Right renal cortex interstitium (tissue), 3 donors: ENCODE measurements at regions not wholly inside any gene's neighbourhood (a gene's known extent, or its start where the extent isn't known, plus 50 kb on each side); places are given as distances from the start of the nearest gene placed in this dataset.

Source experiments
- DNase-seq, 3 donors: peaks; one replicate each; pipeline ENCODE4 v3.0.0-alpha.2; 2013; ENCODE audit warnings: low read depth in 3 of 3, low spot score in 2 of 3

DNA sequence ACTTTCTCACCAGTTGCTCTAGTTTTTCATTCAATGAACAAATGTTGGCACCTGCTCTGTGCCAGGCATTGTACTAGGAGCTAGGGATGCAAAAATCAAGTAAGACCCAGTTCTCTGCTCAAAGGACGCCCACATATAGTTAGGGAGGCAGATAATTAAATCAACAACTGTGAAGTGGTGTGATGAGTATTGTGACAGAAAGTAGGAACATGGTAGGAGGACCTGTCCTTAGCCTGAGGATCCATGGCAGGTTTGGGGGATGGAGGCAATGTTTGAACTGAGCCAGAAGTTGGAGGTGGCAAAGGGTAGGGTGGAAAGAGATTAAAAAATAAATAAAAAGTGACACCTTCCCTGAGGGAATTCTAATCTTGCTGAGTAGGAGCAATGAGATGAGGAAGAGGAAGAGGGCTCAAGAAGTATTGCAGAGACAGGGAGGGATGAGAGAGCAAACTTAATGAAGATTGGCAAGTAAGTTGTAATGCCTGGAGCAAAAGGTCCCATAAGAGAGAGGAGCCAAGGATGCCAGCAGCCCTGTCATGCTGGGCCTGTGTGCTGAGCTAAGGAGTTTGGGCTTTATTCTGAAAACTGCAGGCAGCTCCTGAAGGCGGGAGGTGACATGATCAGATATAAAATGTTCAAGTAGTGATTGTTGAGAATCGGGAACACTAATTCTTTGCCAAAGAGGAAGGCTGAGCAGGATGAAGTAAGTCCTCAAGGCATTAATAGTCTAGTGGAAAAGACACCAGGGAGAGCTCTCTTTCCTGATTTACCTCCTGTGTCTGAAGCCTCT is 184.3 kb upstream of the PPP2R3A start:
- DNase-seq: no peak

DNA sequence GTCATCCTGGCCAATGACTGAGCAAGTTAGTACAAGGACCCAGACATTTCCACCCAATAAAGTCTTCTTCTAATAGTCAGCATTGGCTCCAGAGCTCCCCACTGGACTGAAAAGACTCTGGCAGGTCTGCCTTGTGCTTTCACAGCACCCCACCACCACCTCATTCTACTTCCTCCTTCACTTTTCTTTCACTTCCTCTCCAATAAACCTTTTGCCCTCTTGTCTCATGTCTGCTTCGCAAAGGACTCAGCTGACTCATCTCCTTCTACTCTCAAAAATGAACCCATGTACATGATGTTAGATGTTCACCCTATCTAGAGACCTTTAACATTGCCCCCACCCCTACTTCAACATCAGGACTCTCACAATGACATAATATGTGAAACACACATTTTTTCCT is 181.0 kb upstream of the PPP2R3A start:
- DNase-seq: no peak

DNA sequence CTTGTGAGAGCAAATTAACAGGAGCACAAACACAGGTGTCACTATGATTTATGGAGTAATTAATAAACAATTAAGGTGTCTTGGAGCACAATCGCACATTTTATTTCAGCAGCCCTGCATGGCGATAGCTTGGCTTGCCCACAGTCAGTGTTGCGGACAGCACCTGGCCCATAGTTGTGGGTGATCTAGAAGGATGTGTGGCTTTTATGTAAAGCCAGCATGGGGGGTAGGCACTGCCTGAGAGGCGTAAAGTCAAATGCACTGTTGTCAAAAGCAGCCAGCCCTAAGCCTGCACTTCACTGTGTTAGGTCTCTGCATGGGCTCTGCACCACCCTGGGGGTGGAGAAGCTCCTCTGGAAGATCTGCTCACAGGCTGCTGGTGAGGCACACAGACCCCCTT is 177.4 kb upstream of the PPP2R3A start:
- DNase-seq: no peak

DNA sequence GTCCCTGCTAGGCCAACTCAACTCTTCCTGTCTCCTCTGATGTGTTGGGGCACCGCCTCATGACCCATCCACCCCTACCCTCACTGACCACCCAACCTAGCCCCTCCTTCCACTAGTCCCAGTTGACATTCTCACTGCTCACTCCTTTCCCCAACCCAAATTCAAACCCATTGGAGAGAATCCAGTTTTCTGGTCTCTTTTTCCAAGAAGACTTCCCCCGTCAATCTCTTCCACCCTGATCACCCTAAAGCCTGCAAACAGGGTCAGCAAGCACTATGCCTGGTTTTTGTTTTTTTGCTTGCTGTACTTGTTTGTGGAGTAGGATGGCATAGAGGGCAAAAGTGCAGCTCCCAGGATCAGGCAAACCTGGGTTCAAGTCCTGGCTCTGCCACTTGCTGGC is 176.6 kb upstream of the PPP2R3A start:
- no peak for DNase-seq

DNA sequence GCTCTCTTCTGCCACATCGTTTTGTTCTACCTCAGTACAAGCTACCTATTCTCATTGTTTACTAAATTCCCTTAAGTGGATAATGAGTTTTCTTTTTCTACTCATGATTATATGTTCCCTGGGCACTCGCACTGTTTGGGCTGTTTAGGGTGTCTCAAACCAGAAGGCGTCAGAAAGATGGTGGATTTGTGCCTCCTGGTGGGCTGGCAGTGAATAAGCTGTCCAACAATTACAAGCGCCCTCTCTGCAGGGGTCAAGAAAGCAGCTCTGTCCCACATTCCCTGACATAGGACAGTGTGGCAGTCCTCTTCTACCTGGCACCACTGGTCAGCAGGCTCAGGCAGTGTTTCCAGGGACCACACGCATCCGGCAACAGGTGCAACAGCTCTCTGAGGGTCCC is 173.4 kb upstream of the PPP2R3A start:
- no peak for DNase-seq

DNA sequence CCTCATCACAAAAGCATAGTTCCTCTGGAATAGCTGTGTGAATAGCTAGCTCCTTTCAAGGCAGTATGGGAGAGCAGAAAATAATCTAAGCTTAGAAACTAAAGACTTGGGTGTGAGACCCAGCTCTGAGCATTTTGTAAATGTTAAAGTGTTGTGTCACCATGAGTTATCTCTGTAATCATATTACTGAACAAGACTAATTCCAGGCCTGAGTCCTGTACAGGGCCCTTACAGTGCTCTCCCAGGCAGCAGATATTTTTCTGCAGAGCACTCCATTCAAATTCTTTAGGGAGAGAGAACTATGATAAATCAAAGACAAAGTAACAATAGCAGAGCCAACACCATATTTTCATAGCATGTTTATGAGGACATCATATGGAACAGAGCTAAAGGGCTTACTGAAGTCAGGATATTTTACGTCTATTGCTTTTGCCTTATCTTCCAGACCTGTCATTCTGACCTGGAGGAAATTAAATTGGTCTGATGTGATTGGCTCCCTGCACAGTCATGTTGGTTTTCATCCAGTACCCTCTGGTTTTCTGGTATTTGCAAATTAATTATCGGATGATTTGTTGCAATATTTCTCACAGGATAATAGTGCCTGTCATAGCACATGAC is 172.6 kb upstream of the PPP2R3A start:
- no peak for DNase-seq

DNA sequence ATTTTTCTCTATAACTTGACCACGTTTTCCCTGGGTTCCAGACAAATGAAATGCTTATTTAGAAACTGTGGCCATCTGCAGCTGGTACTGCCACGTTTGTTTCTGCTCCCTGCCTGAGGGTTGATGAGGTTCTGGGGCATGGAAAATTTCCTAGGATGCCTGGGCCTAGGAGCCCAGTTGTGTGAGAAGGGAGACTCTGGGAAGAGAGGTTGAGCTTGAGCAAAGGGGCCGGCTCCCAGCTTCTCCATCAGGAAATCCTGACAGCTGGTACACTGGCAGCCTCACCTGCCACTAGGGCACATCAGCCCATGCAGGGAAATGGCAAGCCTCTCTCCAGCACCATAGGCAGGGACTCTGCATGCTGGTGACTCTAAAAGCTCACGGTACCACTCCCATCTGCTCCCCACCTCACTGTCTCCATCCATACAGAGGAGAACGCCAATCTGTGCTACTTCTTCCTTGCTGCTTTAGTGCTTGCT is 165.4 kb upstream of the PPP2R3A start:
- DNase-seq: no peak

- no peak for DNase-seq
These were observed 164.5 kb upstream of the PPP2R3A start for GRCh38 chr3:135801018-135801417.

GRCh38 chr3:135802171-135802570 is 163.4 kb upstream of the PPP2R3A start:
- no peak for DNase-seq

DNA sequence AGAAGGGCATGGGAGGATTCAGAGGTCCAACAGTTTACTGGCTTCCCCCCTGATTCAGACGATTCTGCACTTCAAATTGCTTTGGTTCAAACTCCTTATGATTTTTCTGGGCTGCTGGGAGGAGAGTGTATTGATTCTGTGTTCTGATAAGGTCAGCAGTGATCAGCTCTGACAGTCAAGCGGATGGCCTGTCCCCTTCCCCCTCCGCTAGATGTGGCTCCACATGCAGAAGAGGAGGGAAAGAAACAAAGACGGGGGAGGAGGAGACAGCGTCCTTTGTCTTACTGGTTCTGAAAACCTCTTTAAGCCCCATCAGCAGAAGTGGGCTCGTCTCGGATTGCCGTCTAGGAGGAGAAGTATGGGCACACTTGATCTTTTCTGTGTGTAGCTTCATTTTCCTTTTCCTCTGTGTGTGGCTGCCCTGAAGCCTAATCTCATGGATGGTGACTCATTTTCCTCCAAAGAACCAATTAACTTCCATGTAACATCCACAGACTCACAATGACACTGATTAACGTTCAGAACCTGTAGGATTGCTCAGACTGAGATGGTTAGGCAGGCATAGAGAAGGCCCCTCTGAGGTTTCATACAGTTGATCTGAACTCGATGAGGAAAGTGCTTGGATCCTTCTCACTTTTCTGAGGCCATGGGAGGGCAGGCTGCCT is 162.4 kb upstream of the PPP2R3A start:
- DNase-seq: no peak

DNA sequence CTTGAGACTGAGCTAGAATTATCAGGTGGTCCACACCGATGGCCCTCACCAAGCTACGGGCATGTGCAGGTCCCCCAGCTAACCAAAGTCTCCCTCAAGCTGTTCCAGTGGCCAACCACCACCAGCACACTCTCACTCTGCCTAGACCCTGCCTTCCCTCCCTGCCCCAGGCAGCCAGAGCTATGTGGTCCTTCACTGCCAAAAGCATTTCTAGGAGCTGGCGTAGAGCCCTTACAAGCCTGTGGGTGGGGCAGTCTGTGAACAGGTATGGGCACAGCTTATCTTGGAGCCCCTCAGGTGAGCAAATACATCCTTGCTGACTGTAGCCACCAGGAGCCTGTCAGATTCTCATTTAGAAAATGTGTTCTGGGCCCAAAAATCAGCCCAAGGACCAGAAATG is 159.8 kb upstream of the PPP2R3A start:
- DNase-seq: no peak

DNA sequence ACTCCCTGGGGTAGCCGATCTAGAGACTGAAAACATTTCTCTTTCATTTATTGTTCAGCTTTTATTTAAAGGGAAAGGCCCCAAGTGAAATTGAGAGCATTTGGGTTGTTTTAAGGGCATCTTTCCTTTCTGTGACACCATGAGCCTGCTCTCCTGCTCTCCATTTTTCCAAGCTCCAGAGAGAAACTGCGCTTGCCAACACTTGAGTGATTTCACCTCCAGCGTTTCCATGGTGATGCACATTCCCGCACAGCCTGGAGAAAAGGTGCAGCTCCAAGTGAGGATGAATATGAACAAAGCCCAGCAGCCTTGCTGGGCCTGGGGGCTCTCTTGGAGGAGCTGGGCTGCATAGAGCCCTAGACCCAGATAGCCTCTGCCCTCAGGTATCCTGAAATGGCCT is 159.2 kb upstream of the PPP2R3A start:
- DNase-seq: peak in 2 of 3 donors; percentile 17 to 32

GRCh38 chr3:135807879-135808278 is 157.6 kb upstream of the PPP2R3A start:
- DNase-seq: no peak

DNA sequence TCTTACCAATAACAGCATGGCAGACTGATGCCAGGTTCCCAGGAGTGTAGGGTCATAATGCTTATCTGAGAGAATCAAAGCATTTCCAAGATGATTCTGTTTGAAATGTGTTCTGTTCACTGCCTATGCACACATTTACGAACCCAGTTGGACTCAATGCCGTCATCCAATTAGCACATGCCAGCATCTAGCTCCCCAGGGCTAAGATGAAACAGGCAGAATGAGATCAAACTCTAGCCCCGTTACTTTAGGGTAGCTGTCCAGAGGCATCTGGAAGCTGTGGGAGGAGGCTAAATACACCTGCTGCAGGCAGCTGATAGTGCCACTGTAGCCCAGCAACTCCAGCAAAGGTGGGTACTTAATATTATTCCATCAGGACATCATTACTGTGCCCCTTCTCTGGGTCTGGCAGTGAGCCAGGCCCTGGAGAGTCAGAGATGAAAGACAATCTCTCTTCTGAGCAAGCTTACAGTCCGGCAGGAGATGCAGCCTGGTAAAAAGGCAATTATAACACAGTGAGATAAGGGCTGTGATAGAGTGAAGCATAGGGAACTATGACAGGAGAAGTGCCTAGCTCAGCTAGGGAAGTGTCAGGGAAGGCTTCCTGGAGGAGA is 156.4 kb upstream of the PPP2R3A start:
- DNase-seq: no peak

- no peak for DNase-seq
These were observed 153.9 kb upstream of the PPP2R3A start for GRCh38 chr3:135811651-135812050.

GRCh38 chr3:135812057-135812456 is 153.5 kb upstream of the PPP2R3A start:
- DNase-seq: no peak

DNA sequence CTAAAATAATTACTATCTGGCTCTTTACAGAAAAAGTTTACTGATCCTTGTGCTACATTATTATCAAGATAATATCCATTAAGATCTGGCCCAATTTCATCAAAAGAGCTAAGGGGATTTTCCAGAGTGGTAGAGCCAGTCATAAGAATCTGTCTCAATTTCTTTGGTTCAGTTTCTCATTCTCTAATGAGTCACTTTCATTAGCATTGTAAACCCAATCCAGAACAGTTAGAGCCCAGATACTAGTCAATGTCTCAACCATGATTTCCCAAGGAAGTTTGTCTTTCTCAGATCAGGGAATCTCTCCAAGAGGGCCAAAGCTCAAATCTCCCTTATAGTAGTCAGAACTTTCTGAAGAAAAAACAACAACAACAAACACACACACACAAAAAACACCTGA is 131.1 kb upstream of the PPP2R3A start:
- no peak for DNase-seq

GRCh38 chr3:135837977-135838631 is 127.4 kb upstream of the PPP2R3A start:
- DNase-seq: no peak

GRCh38 chr3:135840436-135840835 is 125.1 kb upstream of the PPP2R3A start:
- DNase-seq: no peak

DNA sequence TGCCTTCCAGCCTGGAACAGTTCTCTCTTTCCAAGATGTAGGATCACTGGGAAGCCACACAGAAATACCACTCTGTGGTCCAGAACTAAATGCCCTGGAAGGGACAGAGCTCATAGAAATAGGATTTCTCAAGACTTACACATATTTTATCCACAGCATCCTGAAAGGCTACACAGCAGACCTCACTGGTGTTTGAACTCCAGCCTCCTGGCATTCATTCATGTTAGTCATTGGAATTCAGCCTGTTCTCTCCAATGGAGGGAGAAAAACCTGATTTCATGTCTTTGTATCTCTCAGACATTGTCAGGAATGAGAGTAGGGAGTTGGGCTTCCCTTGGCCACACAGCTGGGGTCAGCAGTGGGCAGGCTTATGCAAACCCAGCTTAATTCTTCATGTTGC is 121.1 kb upstream of the PPP2R3A start:
- DNase-seq: no peak

DNA sequence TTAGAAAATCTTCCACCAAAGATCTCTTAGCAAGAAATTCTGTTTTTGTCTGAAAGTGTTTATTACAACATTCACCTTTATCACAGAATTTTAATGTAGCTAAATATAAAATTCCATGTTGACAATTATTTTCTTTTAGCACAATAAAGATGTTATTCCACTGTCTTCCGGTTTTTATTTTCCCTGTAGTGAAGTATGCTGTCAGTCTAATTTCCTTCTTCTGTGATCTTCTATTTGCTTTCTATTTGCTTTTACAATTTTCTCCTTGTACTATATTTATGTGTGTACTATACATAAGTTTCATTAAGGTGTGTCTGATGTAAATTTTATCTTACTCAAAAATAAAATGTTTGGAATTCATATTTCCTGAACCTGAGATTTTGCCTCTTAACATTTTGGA is 117.5 kb upstream of the PPP2R3A start:
- DNase-seq: no peak
